DMS79 treated with DMSO at 0.1 percent for 48 hours (cell line): ENCODE measurements at regions not wholly inside any gene's neighbourhood (a gene's known extent, or its start where the extent isn't known, plus 50 kb on each side); places are given as distances from the start of the nearest gene placed in this dataset.
"Not testable (repeated sequence)": the region's sequence is repeated elsewhere in the genome, so short reads cannot be mapped to it uniquely, and the experiment has no call there.

Experiments used
- DNase-seq: peaks from one replicate; lab custom pipeline; 2025; lab: John Stamatoyannopoulos, UW

- no peak for DNase-seq
Observed at GRCh38 chr2:224147174-224147573, 108.1 kb upstream of the SERPINE2 start.

DNA sequence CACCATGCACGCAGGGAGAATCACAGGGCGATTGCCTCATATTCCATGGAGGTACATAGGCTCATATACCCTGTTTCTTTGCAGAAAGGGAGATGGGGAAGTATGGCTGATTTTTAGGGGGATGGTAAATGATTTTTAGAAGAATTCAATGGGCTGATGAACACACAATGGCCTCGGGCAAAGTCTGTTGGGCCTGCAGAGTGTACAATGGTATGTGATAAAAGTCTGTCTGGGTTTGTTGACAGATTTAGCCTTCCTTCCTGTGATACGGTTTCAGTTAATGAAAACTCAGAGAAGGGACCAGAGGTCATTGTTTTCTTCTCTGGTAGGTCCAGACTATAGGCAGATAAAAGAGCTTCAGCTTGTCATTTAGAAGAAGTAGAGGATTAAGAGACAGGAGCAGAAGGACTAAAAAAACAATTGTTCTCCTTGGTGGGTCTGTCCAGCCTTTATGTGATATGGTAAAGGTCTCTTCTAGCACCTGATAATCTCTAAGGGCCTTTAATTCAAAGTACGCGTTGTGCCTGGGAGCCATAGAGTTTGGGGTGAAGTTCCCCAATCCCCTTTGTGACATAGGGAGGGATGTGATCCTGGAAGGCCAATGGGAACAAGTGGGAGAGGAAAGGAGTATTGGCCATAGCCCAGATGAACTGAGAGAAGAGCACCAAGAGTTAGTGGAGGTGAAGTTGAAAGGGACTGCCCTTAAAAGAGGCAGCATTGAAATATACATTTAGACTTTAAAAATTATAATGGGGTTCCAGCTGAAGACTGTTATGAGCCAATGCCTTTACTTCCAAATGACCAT lies 107.5 kb upstream of the SERPINE2 start:
- DNase-seq = no peak

DNA sequence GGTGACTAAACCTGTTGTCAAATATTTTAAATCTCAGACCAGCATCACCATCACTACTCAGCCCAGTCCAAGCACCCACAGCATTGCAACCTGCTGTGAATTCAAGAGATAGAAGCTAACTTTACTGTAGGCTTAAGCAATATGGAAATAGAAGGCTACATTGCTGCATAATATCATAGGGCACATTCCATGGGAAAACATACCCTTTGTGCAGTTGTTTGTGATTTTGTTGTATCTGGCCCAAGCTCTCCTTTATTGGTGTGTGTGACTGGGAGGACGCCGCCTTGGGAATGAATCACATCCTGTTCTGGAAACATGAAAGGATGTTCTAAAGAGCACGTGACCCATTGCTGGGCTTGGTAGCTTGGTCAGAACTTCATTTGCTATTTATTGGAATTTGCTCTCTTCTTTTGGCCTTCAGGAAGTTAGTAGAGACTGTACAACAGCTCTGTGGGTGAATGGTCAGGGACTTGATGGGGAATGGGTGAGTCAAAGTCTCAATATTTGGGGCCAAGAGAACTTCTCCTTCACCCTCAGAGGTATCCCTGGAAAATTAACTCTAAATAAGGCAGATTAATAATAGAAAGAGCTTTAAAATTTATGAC lies 106.8 kb upstream of the SERPINE2 start:
- DNase-seq = no peak

DNA sequence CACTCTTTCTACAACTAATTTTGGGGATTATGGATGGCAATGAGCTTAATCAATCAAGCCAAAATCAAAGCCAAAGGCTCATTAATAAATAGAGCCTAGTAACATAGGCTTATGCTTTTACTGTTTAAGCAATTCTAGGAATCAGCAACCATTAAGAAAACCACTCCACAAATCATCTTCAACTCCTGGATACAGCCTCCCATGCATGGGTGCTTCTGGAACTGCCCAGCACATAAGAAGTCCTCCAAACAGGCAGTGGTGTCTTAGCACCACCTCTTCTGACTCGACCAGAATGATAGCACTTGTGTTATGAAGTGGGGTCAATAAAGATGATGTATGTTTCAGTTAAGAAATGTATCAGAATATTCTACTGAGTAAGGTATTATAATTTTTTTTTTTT lies 104.4 kb upstream of the SERPINE2 start:
- no peak for DNase-seq

DNA sequence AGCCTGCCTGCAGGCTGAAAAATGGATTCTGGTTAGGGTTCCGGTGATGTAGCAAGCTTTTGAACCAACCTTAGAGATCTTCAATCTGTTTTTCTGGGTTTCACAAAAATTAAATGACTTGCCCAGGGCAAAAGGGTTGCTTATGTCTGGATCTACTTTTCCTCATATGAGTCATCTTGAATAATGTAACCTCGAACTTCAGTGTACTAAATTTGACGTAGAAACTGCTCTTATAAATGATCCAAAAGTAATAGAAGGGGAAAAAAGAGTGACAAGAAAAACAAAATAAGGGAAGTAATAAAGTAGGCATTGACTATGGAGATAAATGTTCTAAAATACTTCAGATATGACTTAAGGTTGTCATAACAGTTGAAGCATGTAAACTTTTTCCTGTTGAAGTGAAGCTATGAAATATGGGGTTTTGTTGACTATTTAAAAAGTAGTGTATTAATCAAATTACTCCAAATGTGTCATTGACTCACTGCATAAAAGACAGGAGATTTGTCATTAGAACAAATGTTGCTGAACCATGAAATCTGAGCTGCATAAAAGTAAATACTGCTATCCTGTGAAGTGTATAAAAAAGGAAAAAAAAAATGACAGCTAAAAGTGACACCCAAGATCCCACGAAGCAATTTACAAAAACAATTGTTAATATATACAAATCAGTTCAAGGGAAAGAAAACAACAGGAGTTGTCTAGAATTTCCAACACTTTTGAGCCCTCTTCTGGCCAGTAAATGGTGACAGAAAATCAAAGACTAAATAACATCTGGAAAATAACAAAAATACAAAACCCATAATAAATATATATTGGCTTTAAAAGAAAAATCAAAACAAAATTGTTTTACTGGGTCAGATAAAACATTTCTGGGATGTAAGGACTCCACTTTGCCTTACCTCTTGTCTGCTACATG lies 103.6 kb upstream of the SERPINE2 start:
- no peak for DNase-seq

DNA sequence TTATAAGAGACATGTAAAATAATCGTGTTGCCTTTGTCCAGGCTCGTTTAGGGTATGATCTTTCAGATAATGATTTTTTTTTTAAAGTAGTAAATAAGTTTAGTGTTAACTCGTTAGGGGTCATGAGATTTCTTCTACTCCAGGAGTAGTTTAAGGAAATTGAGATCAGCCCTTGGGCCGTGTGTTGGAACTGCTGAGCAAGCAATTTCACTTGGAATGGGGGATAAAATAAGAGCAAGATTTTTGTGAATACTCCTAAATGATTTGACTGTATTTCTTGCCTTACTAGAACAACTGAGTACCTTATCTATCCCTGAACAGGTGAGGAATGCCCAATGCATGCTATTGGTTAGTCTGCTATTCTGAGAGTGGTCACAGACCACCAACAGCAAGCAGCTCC lies 102.2 kb upstream of the SERPINE2 start:
- DNase-seq = no peak

DNA sequence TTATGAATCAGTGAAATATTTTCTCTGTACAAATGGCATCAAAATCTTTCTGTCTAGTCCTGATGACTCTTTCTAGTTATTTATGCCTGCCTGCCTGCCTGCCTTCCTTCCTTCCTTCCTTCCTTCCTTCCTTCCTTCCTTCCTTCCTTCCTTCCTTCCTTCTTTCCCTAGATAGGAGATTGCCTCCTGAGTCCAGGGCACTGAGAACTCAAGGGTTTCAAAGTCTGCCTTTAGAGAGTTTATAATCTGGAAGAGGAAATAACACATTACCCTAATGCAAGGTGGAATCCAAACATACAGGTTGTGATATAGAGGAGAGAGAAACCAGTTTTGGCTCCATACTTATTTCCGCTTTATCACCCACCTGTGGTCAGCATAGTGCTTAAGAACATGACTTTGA lies 98.1 kb upstream of the SERPINE2 start:
- no peak for DNase-seq

DNA sequence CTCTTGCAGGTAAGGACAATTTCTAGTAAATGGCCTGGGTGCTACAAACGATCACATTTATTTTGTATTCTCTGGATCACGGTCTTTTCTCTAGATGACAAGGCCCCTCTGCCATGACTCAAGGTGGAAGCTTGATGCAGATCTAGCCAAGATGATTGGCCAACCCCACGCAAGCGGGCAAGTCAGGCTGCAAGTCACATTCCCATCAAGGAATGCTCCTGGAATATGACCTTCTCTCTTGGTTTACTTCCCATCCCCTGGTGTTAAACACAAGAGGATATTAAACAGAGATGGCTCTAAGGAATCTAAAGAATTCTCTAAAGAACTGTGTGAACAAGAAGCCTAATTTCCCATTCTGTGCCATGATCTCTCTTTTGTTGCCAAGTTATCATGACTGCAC lies 97.3 kb upstream of the SERPINE2 start:
- no peak for DNase-seq

GRCh38 chr2:224135881-224136280 lies 96.8 kb upstream of the SERPINE2 start:
- no peak for DNase-seq

GRCh38 chr2:224134003-224134734 lies 95.1 kb upstream of the SERPINE2 start:
- DNase-seq = no peak

- no peak for DNase-seq
Observed at GRCh38 chr2:224133387-224133786, 94.3 kb upstream of the SERPINE2 start.

- no peak for DNase-seq
Observed at GRCh38 chr2:224127871-224128501, 88.9 kb upstream of the SERPINE2 start.

DNA sequence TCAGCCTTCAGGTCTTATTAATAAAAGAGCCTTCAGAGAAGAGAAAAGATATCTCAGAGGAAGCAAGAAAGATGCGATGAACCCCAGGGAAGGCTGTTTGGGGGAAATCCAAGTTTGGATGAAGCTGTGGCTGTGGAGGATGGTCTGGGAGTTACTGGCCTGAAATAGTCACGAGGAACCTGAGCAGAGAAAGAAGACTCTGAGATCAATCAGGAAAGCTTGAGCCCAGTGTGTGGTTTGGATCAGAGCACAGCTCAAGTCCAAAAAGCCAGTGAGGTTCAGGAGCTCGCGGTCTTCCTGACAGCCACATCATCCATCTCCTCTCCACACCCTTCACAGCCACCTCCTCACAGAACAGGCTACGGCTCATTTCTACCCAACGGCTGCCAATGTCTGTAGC lies 87.4 kb upstream of the SERPINE2 start:
- DNase-seq = no peak

DNA sequence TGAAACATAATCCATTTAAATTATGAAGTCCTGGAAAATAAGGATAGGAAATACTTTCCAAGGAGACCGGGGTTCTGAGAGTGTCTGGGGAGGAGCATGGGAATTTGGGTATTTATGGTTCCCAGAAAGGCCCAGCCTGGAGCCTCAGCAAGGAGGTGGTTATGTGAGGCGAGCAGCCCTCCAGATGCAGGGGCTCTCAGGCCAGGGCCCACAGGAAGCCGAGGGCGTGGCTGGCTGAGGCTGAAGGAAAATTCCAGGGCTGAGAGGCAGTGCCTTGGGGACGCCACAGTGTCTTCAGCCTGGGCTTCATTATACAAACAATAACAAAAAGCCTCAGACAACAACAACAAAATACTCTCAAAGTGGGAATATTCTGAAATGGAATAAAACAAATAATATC lies 86.9 kb upstream of the SERPINE2 start:
- no peak for DNase-seq

- no peak for DNase-seq
Observed at GRCh38 chr2:224122542-224122941, 83.5 kb upstream of the SERPINE2 start.

DNA sequence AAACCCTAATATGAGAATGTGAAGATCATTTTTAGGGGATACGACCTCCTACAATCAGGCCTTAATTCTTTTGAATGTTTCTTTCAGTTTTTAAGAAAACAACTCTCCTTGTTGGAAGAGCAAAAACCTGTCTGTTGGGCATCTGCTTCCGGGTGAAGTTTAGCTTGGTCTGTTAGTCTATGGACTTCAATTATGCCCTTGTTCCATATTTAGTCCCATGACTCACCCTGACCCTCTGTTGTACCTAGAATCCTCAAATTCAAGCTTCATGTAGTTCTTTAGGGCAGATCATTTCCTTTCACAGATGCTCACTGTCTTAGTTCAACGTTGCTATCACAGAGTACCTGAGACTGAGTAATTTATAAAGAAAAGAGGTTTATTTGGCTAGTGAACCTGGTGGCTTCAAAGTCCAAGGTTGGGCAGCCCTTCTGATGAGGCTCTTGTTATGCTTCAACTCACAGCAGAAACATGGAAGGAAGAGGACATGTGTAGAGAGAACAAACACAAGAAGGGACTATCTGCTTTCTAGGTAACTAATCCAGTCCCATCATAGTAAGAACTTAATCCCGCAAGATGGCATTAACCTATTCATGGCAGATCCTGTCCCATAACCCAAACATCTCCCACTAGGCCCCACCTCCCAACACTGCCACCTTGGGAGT lies 82.5 kb upstream of the SERPINE2 start:
- no peak for DNase-seq

- no peak for DNase-seq
Observed at GRCh38 chr2:224120986-224121385, 81.9 kb upstream of the SERPINE2 start.

DNA sequence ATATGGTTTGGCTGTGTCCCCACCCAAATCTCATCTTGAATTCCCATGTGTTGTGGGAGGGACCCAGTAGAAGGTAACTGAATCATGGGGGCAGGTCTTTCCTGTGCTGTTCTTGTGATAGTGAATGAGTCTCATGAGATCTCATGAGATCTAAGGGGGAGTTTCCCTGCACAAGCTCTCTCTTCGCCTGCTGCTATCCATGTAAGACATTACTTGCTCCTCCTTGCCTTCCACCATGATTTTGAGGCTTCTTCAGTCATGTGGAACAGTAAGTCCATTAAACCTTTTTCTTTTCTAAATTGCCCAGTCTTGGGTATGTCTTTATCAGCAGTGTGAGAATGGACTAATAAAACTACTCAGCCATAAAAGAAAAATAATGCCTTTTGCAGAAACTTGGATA lies 80.8 kb upstream of the SERPINE2 start:
- not testable (repeated sequence) for DNase-seq

DNA sequence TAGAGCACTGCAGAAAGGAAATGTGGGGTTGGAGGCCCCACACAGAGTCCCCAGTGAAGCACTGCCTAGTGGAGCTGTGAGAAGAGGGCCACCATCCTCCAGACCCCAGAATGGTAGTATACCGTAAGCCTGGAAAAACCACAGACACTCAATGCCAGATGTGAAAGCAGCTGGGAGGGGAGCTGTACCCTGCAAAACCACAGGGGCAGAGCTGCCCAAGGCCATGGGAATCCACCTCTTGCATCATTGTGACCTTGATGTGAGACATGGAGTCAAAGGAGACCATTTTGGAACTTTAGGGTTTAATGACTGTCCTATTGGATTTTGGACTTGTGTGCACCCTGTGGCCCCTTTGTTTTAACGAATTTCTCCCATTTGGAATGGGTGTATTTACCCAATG lies 75.3 kb upstream of the SERPINE2 start:
- no peak for DNase-seq

GRCh38 chr2:224113930-224114329 lies 74.8 kb upstream of the SERPINE2 start:
- not testable (repeated sequence) for DNase-seq

DNA sequence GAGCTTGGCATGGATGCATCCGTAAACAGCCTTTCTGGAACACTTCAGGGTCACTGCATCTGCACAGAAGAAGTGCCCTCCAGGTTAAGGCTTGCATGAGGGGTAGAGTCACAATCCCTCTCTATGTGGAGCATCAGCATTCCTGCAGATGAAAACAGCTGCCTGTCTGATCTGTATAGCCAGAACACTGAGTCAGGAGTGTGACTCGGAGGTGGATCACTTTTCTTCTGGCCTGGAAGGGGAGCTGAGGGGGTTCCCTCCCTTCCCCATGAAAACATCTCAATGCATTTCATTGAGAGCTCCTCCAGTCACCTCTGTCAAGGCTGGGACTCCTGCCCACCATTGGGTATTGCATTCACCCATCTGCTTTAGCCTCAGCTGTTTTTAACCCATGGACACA lies 72.5 kb upstream of the SERPINE2 start:
- DNase-seq = no peak
